Epithelial cell of esophagus (primary cell): ENCODE measurements at regions not wholly inside any gene's neighbourhood (a gene's known extent, or its start where the extent isn't known, plus 50 kb on each side); places are given as distances from the start of the nearest gene placed in this dataset.
A peak's percentile ranks its signal among the peaks of the same experiment; 100 is the strongest.

Experiments used
- DNase-seq: peaks from one replicate; pipeline ENCODE4 v3.0.0; 2010; ENCODE audit warnings: low read depth
- H3K4me3 ChIP-seq: 2 replicates; pipeline ENCODE4 v1.5.1; 2011; ENCODE audit warnings: mild to moderate bottlenecking, low read length, control low read depth
- CTCF ChIP-seq: IDR thresholded peaks from 2 replicates; pipeline ENCODE4 v1.5.1; 2011; ENCODE audit warnings: low read depth, mild to moderate bottlenecking, low read length, control low read depth, inconsistent platforms; ENCODE audit not compliant: insufficient read depth; ENCODE audit errors: missing control alignments

DNA sequence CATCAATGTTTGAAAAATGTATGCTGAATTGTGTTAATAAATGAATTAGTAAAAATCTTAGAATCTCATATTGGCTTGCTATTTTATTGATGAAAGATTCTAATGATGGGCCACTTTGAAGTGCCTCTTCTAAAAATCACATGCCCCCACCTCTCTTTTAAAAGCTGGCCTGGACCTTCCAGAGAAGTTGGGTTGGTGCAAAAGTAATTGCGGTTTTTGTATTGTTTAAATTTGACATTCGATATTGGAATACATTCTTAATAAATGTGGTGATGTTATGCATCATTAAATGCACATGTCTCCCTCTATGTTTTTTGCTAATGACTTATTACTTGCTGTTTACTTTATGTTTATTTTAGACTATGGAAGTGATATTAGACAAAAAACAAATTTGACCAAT is 314.6 kb upstream of the C16orf82 start:
- no peak for DNase-seq
- H3K4me3 ChIP-seq, result no peak overlapping the region
- no peak for TF ChIP-seq CTCF

DNA sequence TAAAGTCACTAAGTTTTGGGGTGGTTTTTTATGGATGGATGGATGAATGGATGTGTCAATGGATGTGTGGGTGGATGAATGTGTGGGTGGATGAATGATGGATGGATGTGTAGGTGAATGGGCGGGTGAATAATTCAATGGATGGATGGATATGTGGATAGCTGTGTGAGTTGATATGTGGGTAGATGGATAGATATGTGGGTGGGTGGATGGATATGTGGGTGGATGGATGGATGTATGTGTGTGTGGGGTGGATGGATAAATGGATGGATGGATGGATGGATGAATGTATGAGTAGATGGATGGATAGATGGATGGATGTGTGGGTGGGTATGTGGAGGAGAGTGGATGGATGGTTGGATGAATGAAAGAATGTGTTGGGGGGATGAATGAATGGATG is 310.1 kb upstream of the C16orf82 start:
- no peak for DNase-seq
- TF ChIP-seq CTCF, result no peak

DNA sequence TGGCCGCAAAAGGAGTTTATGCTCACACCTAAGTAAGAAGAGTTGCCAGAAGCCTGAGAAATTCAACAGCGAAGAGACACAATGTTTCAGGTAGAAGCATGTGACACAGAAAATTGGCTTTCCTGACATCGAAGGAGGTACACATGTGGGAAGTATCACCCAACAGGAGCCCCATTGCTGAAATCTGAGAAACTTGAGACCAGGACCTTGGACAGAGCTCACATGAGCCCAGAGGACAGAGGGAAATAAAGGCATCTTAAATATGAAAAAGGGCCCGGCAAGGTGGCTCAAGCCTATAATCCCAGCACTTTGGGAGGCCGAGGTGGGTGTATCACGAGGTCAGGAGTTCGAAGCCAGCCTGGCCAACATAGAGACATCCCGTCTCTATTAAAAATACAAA is 304.1 kb upstream of the C16orf82 start:
- no peak for DNase-seq
- no peak overlapping the region for H3K4me3 ChIP-seq
- no peak for TF ChIP-seq CTCF

More for the DNA sequence above, 310.1 kb upstream of the C16orf82 start:
- no peak overlapping the region for H3K4me3 ChIP-seq

DNA sequence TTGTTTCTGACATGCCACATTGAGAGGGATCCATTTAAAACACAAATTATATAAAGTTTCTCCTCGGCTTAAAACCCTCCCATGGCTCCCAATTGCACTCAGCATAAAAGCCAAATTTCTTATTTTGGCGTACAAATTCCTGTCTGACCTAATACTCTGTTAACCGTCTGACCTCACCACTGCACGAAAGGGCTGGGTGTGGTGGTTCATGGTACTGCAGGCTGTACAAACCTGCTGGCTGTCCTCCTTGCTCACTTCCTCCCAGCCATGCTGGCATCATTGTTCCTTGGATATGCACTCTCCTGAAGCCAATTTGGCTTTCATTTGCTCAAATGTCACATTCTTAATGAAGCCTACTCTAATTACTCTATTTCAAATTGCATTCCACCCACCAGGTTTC is 301.6 kb upstream of the C16orf82 start:
- peak; percentile 7 for DNase-seq
- peak; percentile 23 for TF ChIP-seq CTCF
- no peak overlapping the region for H3K4me3 ChIP-seq

DNA sequence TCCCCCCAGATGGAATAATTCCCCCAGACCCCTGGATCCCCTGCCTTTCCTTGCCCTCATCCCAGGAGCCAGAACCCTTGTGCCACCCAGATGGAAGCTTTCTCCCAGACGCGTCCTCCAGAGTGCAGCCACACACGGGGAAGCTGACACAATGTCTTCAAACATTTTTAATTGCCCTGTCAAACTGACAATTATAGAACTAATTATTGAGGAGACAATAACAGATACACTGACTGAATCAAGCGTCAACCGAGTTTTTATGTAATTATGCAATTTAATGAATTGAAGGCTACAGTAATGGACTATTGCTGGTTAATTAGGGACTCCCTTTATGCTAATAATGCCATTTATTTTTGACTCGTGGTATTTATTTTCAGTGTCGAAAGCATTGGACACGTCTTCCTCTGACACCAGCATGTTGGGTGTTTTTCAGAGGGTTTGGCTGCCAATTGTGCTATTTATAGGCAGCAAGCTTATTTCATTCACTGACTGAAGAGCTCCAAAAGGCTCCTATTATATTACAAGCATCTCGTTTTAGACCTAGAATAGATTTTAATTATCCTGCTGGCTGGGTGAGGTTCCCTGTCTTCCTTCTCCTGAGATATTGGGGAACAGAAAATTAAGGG is 298.2 kb upstream of the C16orf82 start:
- no peak for DNase-seq
- no peak overlapping the region for H3K4me3 ChIP-seq
- TF ChIP-seq CTCF, result no peak

GRCh38 chr16:26770547-26770946 is 296.2 kb upstream of the C16orf82 start:
- TF ChIP-seq CTCF, result no peak
- DNase-seq, result no peak

DNA sequence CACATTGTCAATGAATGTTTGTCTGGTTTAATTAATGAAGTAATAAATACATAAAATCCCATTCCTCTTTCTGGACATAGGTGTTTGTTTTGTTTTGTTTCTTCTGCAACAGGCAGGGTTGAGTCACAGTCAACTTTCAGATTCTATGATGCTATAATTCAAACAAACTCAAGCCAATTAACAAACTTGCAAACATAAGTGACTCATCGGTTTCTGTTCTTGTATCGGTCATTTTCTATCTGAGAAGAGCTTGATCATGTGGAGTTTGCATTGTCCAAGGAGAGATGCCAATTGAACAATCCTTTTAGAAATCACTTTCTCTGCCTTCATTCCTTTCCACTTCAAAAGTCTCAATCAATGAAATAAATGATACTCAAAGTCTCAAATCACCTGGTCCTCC is 294.2 kb upstream of the C16orf82 start:
- no peak overlapping the region for H3K4me3 ChIP-seq
- TF ChIP-seq CTCF, result no peak
- peak; percentile 1 for DNase-seq

More at GRCh38 chr16:26770547-26770946, 296.2 kb upstream of the C16orf82 start:
- no peak overlapping the region for H3K4me3 ChIP-seq
